GM12874 (cell line): ENCODE measurements at regions not wholly inside any gene's neighbourhood (a gene's known extent, or its start where the extent isn't known, plus 50 kb on each side); places are given as distances from the start of the nearest gene placed in this dataset.
A peak's percentile ranks its signal among the peaks of the same experiment; 100 is the strongest.

Source experiments
- CTCF ChIP-seq: IDR thresholded peaks from 2 replicates; pipeline ENCODE4 v1.5.1; 2011; ENCODE audit warnings: low read depth, mild to moderate bottlenecking, control low read depth, low read length, moderate library complexity; ENCODE audit not compliant: insufficient read depth

GRCh38 chr6:137933696-137934095 is 66.6 kb downstream of the TNFAIP3 start:
- TF ChIP-seq CTCF, result no peak

GRCh38 chr6:137936798-137937197 is 69.7 kb downstream of the TNFAIP3 start:
- TF ChIP-seq CTCF, result no peak

- TF ChIP-seq CTCF, result no peak
These were observed 70.8 kb downstream of the TNFAIP3 start for GRCh38 chr6:137937834-137938233.

- TF ChIP-seq CTCF, result no peak
These were observed 71.8 kb downstream of the TNFAIP3 start for GRCh38 chr6:137938770-137939379.

- no peak for TF ChIP-seq CTCF
These were observed 74.9 kb downstream of the TNFAIP3 start for GRCh38 chr6:137941995-137942394.

- TF ChIP-seq CTCF, result no peak
These were observed 75.7 kb downstream of the TNFAIP3 start for GRCh38 chr6:137942736-137943135.

- peak; percentile 70 for TF ChIP-seq CTCF
These were observed 77.9 kb downstream of the TNFAIP3 start for GRCh38 chr6:137944793-137945498.
